OCI-LY7 (cell line): ENCODE measurements at regions not wholly inside any gene's neighbourhood (a gene's known extent, or its start where the extent isn't known, plus 50 kb on each side); places are given as distances from the start of the nearest gene placed in this dataset.

Experiments used
- CTCF ChIP-seq: fragments of 200-600 bp; sonication (generic); conservative IDR thresholded peaks from 2 replicates; pipeline ENCODE4 v1.5.1; 2014; ENCODE audit warnings: mild to moderate bottlenecking, antibody characterized with exemption, low read length, moderate library complexity, mixed read lengths
- EZH2phosphoT487 ChIP-seq: fragments of 200-600 bp; sonication (generic); IDR thresholded peaks from 2 replicates; pipeline ENCODE4 v1.6.1; 2018; ENCODE audit warnings: low read depth, borderline replicate concordance, mild to moderate bottlenecking, mixed run types, antibody characterized with exemption, low read length, moderate library complexity, mixed read lengths

- TF ChIP-seq CTCF (no peak), EZH2phosphoT487 (no peak)
These were observed 1511.1 kb downstream of the BRD1 start for GRCh38 chr22:48316257-48317250.
